H1 (cell line): ENCODE measurements at regions not wholly inside any gene's neighbourhood (a gene's known extent, or its start where the extent isn't known, plus 50 kb on each side); places are given as distances from the start of the nearest gene placed in this dataset.

Source experiments
- CTCF ChIA-PET: fragments of 300-600 bp; sonication (Branson Sonifier 250); formaldehyde crosslinking; loops from one replicate; lab custom pipeline; 2021; ENCODE audit not compliant: partially characterized antibody; lab: Charles Lee
- POLR2A ChIA-PET: fragments of 300-600 bp; sonication (Branson Sonifier 250); formaldehyde crosslinking; loops from one replicate; lab custom pipeline; 2021; ENCODE audit warnings: inconsistent platforms; ENCODE audit not compliant: partially characterized antibody; lab: Charles Lee
- DNase-seq, 2 experiments: peaks; one replicate each; pipeline versions ENCODE4 v3.0.0 to v3.0.0-alpha.2; 2010 to 2022; ENCODE audit warnings: low spot score in 2 of 2, low read depth in 1 of 2, mixed read lengths in 1 of 2
- FAIRE-seq: peaks from 2 replicates; lab custom pipeline; 2011; peaks lifted over from hg19 to GRCh38; lab: Jason Lieb, UNC
- H2AFZ ChIP-seq: 2 replicates; pipeline ENCODE4 v1.8.1; 2012; ENCODE audit warnings: low read length, inconsistent platforms
- H2AK5ac ChIP-seq: 2 replicates; pipeline ENCODE4 v1.6.1; 2013; ENCODE audit warnings: low read depth, low read length
- H2BK120ac ChIP-seq: replicated peaks from 2 replicates; pipeline ENCODE3; 2013; ENCODE audit warnings: low read depth, low read length, inconsistent platforms
- H2BK12ac ChIP-seq: 2 replicates; pipeline ENCODE4 v1.6.1; 2013; ENCODE audit warnings: low read depth, low read length
- H2BK15ac ChIP-seq: 2 replicates; pipeline ENCODE4 v1.6.1; 2013; ENCODE audit warnings: low read length
- H2BK20ac ChIP-seq: 2 replicates; pipeline ENCODE4 v1.6.1; 2013; ENCODE audit warnings: low read length
- H2BK5ac ChIP-seq: 2 replicates; pipeline ENCODE4 v1.6.1; 2013; ENCODE audit warnings: low read depth, low read length
- H3K14ac ChIP-seq: 2 replicates; pipeline ENCODE4 v1.6.1; 2013; ENCODE audit warnings: inconsistent platforms; ENCODE audit not compliant: insufficient read length
- H3K18ac ChIP-seq: 2 replicates; pipeline ENCODE4 v1.6.1; 2013; ENCODE audit warnings: low read length; ENCODE audit errors: extremely low read depth
- H3K23ac ChIP-seq: 2 replicates; pipeline ENCODE4 v1.6.1; 2013; ENCODE audit warnings: inconsistent platforms; ENCODE audit not compliant: insufficient read length
- H3K23me2 ChIP-seq: 2 replicates; pipeline ENCODE4 v1.6.1; 2013; ENCODE audit warnings: low read depth, low read length
- H3K27ac ChIP-seq: 2 replicates; pipeline ENCODE4 v1.6.1; 2011; ENCODE audit warnings: low read depth, low read length, inconsistent platforms
- H3K27me3 ChIP-seq, 4 experiments: replicated peaks in 1 of 4; 1 replicate in 1 of 4; 2 replicates in 3 of 4; pipeline versions ENCODE4 v1.6.1 to v1.8.1; 2011 to 2013; ENCODE audit warnings: low read length in 3 of 4, mild to moderate bottlenecking in 3 of 4, inconsistent platforms in 2 of 4, mixed read lengths in 2 of 4, moderate library complexity in 1 of 4; ENCODE audit not compliant: control insufficient read depth in 3 of 4, insufficient read depth in 3 of 4; ENCODE audit errors: extremely low read depth in 1 of 4
- H3K36me3 ChIP-seq, 4 experiments: 2 replicates each; pipeline versions ENCODE4 v1.6.1 to v1.8.1; 2011 to 2013; ENCODE audit warnings: mild to moderate bottlenecking in 4 of 4, low read length in 3 of 4, moderate library complexity in 2 of 4, control low read depth in 1 of 4, inconsistent platforms in 1 of 4; ENCODE audit not compliant: insufficient read depth in 4 of 4, control insufficient read depth in 2 of 4
- H3K4ac ChIP-seq: replicated peaks from 2 replicates; pipeline ENCODE3; 2013; ENCODE audit warnings: low read length, low read depth, mixed read lengths, inconsistent platforms; ENCODE audit not compliant: insufficient read length
- H3K4me1 ChIP-seq, 4 experiments: replicated peaks in 1 of 4; 1 replicate in 1 of 4; 2 replicates in 3 of 4; pipeline versions ENCODE4 v1.6.1 to v1.8.1; 2011 to 2013; ENCODE audit warnings: low read length in 3 of 4, inconsistent platforms in 2 of 4, mixed read lengths in 1 of 4; ENCODE audit not compliant: insufficient read depth in 4 of 4, control insufficient read depth in 3 of 4
- H3K4me2 ChIP-seq, 2 experiments: 2 replicates each; pipeline versions ENCODE4 v1.6.1 to v1.8.1; 2011 to 2013; ENCODE audit warnings: low read depth in 2 of 2, low read length in 2 of 2, control low read depth in 1 of 2, inconsistent platforms in 1 of 2, mild to moderate bottlenecking in 1 of 2; ENCODE audit not compliant: insufficient read depth in 1 of 2
- H3K4me3 ChIP-seq, 4 experiments: fragments of 200-600, 300-600 bp in 1 of 4; sonication (generic), shearing (Covaris generic), sonication (Bioruptor Twin) in 1 of 4; 2 replicates each; pipeline versions ENCODE4 v1.5.1 to v1.8.1; 2011 to 2016; ENCODE audit warnings: low read length in 4 of 4, low read depth in 3 of 4, control low read depth in 2 of 4, inconsistent platforms in 2 of 4, mild to moderate bottlenecking in 2 of 4, mixed read lengths in 1 of 4, moderate library complexity in 1 of 4; ENCODE audit not compliant: insufficient read depth in 2 of 4; ENCODE audit errors: extremely low read depth in 1 of 4
- H3K56ac ChIP-seq: replicated peaks from 2 replicates; pipeline ENCODE3; 2013; ENCODE audit warnings: low read depth, mild to moderate bottlenecking, mixed read lengths, low read length, inconsistent platforms; ENCODE audit not compliant: insufficient read length
- H3K79me1 ChIP-seq: 2 replicates; pipeline ENCODE4 v1.6.1; 2013; ENCODE audit warnings: low read depth, low read length, control low read depth
- H3K79me2 ChIP-seq, 2 experiments: 2 replicates each; pipeline versions ENCODE4 v1.6.1 to v1.8.1; 2012 to 2013; ENCODE audit warnings: low read length in 2 of 2, mild to moderate bottlenecking in 2 of 2, inconsistent platforms in 1 of 2; ENCODE audit not compliant: insufficient read depth in 2 of 2, control insufficient read depth in 1 of 2
- H3K9ac ChIP-seq, 4 experiments: replicated peaks in 1 of 4; 1 replicate in 1 of 4; 2 replicates in 3 of 4; pipeline versions ENCODE4 v1.6.1 to v1.8.1; 2011 to 2013; ENCODE audit warnings: low read depth in 3 of 4, low read length in 3 of 4, control low read depth in 2 of 4, mild to moderate bottlenecking in 2 of 4, moderate library complexity in 2 of 4, inconsistent platforms in 1 of 4; ENCODE audit errors: extremely low read depth in 1 of 4
- H3K9me3 ChIP-seq, 2 experiments: 2 replicates each; pipeline versions ENCODE4 v1.6.1 to v1.8.1; 2012 to 2013; ENCODE audit warnings: mild to moderate bottlenecking in 2 of 2, moderate library complexity in 2 of 2, control low read depth in 1 of 2, inconsistent platforms in 1 of 2, low read depth in 1 of 2, low read length in 1 of 2, mixed read lengths in 1 of 2; ENCODE audit not compliant: insufficient read depth in 2 of 2
- H4K20me1 ChIP-seq, 2 experiments: replicated peaks in 1 of 2; 2 replicates each; pipeline versions ENCODE3 to v1.8.1; 2011 to 2013; ENCODE audit warnings: inconsistent platforms in 2 of 2, low read length in 2 of 2, mild to moderate bottlenecking in 1 of 2; ENCODE audit not compliant: insufficient read depth in 2 of 2, control insufficient read depth in 1 of 2
- H4K5ac ChIP-seq: 2 replicates; pipeline ENCODE4 v1.6.1; 2013; ENCODE audit warnings: low read length, low read depth, mixed read lengths, inconsistent platforms; ENCODE audit not compliant: insufficient read length
- H4K8ac ChIP-seq: 2 replicates; pipeline ENCODE4 v1.8.0; 2013; ENCODE audit warnings: mild to moderate bottlenecking, moderate library complexity, low read length, inconsistent platforms; ENCODE audit not compliant: insufficient read depth; ENCODE audit errors: extremely low read depth
- H4K91ac ChIP-seq: replicated peaks from 2 replicates; pipeline ENCODE3; 2013; ENCODE audit warnings: low read length, mixed read lengths, inconsistent platforms; ENCODE audit not compliant: insufficient read length
- EZH2 ChIP-seq: fragments of 200-600 bp; sonication (generic); IDR thresholded peaks from 2 replicates; pipeline ENCODE4 v1.7.1; 2012; ENCODE audit warnings: low read depth, mild to moderate bottlenecking, moderate library complexity, low read length, inconsistent platforms; ENCODE audit not compliant: severe bottlenecking
- JUN ChIP-seq: IDR thresholded peaks from 2 replicates; pipeline ENCODE4 v1.6.1; 2011; ENCODE audit warnings: low read depth, mild to moderate bottlenecking, improper control_type of control experiment, low read length
- POLR2A ChIP-seq, 2 experiments: IDR thresholded peaks; 1 replicate in 1 of 2; 2 replicates in 1 of 2; pipeline ENCODE4 v1.6.1; 2011; ENCODE audit warnings: low read depth in 2 of 2, low read length in 2 of 2, mild to moderate bottlenecking in 2 of 2; ENCODE audit errors: control extremely low read depth in 1 of 2
- WGBS, 2 experiments: shearing (Covaris generic) in 1 of 2; methylation state at CpG; one replicate each; pipeline versions ENCODE4 v1.1.6 to v1.1.7; 2013 to 2015; ENCODE audit warnings: low lambda C conversion rate in 2 of 2, mixed read lengths in 2 of 2, inconsistent platforms in 1 of 2, low coverage in 1 of 2, missing lambda C conversion rate in 1 of 2; ENCODE audit not compliant: insufficient replicate concordance in 2 of 2, insufficient coverage in 1 of 2, insufficient read length in 1 of 2; ENCODE audit errors: extremely low coverage in 1 of 2, missing lambda C conversion rate in 1 of 2; 5-methylcytosine and 5-hydroxymethylcytosine counted together

GRCh38 chr13:82407321-82407720 lies 1475.0 kb downstream of the SLITRK1 start:
- Histone ChIP-seq H4K20me1 (no peaks in the 10 kb centered on the region), H3K4me2 (no peak overlapping the region), H3K9ac (no peak overlapping the region), H3K23me2 (no peaks in the 10 kb centered on the region), H2BK12ac (no peak overlapping the region), H3K27me3 (no peaks in the 10 kb centered on the region), H3K14ac (no peak overlapping the region), H3K79me1 (no peaks in the 10 kb centered on the region), H3K18ac (no peak overlapping the region), H3K4ac (no peak overlapping the region), H3K27ac (no peak overlapping the region), H3K23ac (no peak overlapping the region), H2BK20ac (no peak overlapping the region), H2BK15ac (no peak overlapping the region), H4K5ac (no peak overlapping the region), H2AK5ac (no peak overlapping the region), H3K56ac (no peak overlapping the region), H3K36me3 (no peaks in the 10 kb centered on the region), H3K4me3 (no peak overlapping the region), H4K8ac (no peak overlapping the region), H2BK5ac (no peak overlapping the region), H2BK120ac (no peak overlapping the region), H3K9me3 (no peaks in the 10 kb centered on the region), H3K79me2 (no peaks in the 10 kb centered on the region), H3K4me1 (no peaks in the 10 kb centered on the region), H2AFZ (no peak overlapping the region), H4K91ac (no peak overlapping the region)
- FAIRE-seq, result no peak
- 87% methylated on average over 4 of the region's 4 CpGs; no CpG with 5 or more reads in 1 of the 2 experiments for WGBS, 2 experiments
- ChIA-PET POLR2A (no interaction called here), CTCF (interaction anchor here (0.9 kb wide), 1 partner anchor 76 kb away, joined by 3 read pairs; no protein-coding TSS in a partner anchor)
- DNase-seq, result no peak
- TF ChIP-seq JUN, result no peak
- TF ChIP-seq POLR2A (IDR thresholded peaks at IDR 0.05; ENCODE audit: control extremely low read depth in 1 of 2, low read depth in 2 of 2, low read length in 2 of 2), result no peak
- TF ChIP-seq EZH2, result no peak
